PC-3 (cell line): ENCODE measurements at regions not wholly inside any gene's neighbourhood (a gene's known extent, or its start where the extent isn't known, plus 50 kb on each side); places are given as distances from the start of the nearest gene placed in this dataset.

Experiments
- ATAC-seq: fragments of 200-7000 bp; cut with Tn5 transposase; 2 replicates; pipeline ENCODE4 v1.9.1; 2020; ENCODE audit warnings: mild to moderate bottlenecking, moderate library complexity
- BruUV-seq: library from RNA; stranded (reverse); fragments of 400-500 nt; replicated peaks from 2 replicates; lab custom pipeline; 2021; lab: Mats Ljungman, UMichigan
- CTCF ChIA-PET: fragments of 300-600 bp; sonication (Branson Sonifier 250); formaldehyde crosslinking; loops from one replicate; lab custom pipeline; 2022; ENCODE audit warnings: antibody characterized with exemption; lab: Charles Lee
- POLR2A ChIA-PET: fragments of 300-600 bp; sonication (Branson Sonifier 250); formaldehyde crosslinking; loops from one replicate; lab custom pipeline; 2022; ENCODE audit warnings: antibody characterized with exemption; ENCODE audit not compliant: unreplicated experiment; lab: Charles Lee
- DNase-seq: peaks from one replicate; pipeline ENCODE4 v3.0.0-alpha.2; 2015
- H2AFZ ChIP-seq: fragments of 300-600 bp; sonication (generic); 2 replicates; pipeline ENCODE4 v1.6.0; 2016; ENCODE audit warnings: antibody characterized with exemption, low read length
- H3F3A ChIP-seq: fragments of 300-600 bp; sonication (generic); one replicate; pipeline ENCODE4 v1.6.0; 2017; ENCODE audit warnings: antibody characterized with exemption, low read length, control low read depth, mild to moderate bottlenecking; ENCODE audit not compliant: unreplicated experiment
- H3K27ac ChIP-seq: fragments of 300-600 bp; sonication (generic); 2 replicates; pipeline ENCODE4 v1.5.1; 2016; ENCODE audit warnings: mild to moderate bottlenecking, low read length
- H3K27me3 ChIP-seq: fragments of 300-600 bp; sonication (generic); 2 replicates; pipeline ENCODE4 v1.6.1; 2016; ENCODE audit warnings: low read length, mixed read lengths
- H3K36me3 ChIP-seq: fragments of 300-600 bp; sonication (generic); 2 replicates; pipeline ENCODE4 v1.6.1; 2016; ENCODE audit warnings: low read depth, mixed run types, low read length, mixed read lengths
- H3K4me1 ChIP-seq: fragments of 300-600 bp; sonication (generic); 2 replicates; pipeline ENCODE4 v1.5.1; 2016; ENCODE audit warnings: low read length; ENCODE audit not compliant: insufficient read depth
- H3K4me2 ChIP-seq: fragments of 300-600 bp; sonication (generic); 2 replicates; pipeline ENCODE4 v1.6.0; 2016; ENCODE audit warnings: low read length
- H3K4me3 ChIP-seq: fragments of 300-600 bp; sonication (generic); 2 replicates; pipeline ENCODE4 v1.5.1; 2016; ENCODE audit warnings: mild to moderate bottlenecking, low read length, mixed read lengths
- H3K79me2 ChIP-seq: fragments of 300-600 bp; sonication (generic); 2 replicates; pipeline ENCODE4 v1.6.1; 2017; ENCODE audit warnings: low read length, mixed read lengths
- H3K9ac ChIP-seq: fragments of 300-600 bp; sonication (generic); 2 replicates; pipeline ENCODE4 v1.6.0; 2016; ENCODE audit warnings: mild to moderate bottlenecking, low read length
- H3K9me2 ChIP-seq: fragments of 300-600 bp; sonication (generic); replicated peaks from 2 replicates; pipeline ENCODE4 v1.6.1; 2016; ENCODE audit warnings: mixed run types, low read length, mixed read lengths
- H3K9me3 ChIP-seq: fragments of 300-600 bp; sonication (generic); 2 replicates; pipeline ENCODE4 v1.6.1; 2016; ENCODE audit warnings: low read length, mixed read lengths
- H4K20me1 ChIP-seq: fragments of 300-600 bp; sonication (generic); 2 replicates; pipeline ENCODE4 v1.6.1; 2016; ENCODE audit warnings: low read length, mixed read lengths
- EZH2 ChIP-seq: fragments of 300-600 bp; sonication (generic); IDR thresholded peaks from one replicate; pipeline ENCODE4 v1.6.1; 2017; ENCODE audit warnings: antibody characterized with exemption, mild to moderate bottlenecking, low read length; ENCODE audit not compliant: unreplicated experiment
- EZH2phosphoT487 ChIP-seq: fragments of 300-600 bp; sonication (generic); IDR thresholded peaks from 2 replicates; pipeline ENCODE4 v1.6.1; 2018; ENCODE audit warnings: mild to moderate bottlenecking, antibody characterized with exemption, low read length, borderline replicate concordance
- intact Hi-C: fragments of 100-400 bp; cut with micrococcal nuclease; formaldehyde crosslinking; loops from 2 replicates; pipeline ENCODE4 v1.9.0; 2023
- TF ChIP-seq, protein P1 (sequence below): fragments of 300-600 bp; sonication (generic); conservative IDR thresholded peaks from 2 replicates; pipeline ENCODE4 v1.5.1; 2017; ENCODE audit warnings: antibody characterized with exemption, low read depth, mild to moderate bottlenecking, low read length

DNA sequence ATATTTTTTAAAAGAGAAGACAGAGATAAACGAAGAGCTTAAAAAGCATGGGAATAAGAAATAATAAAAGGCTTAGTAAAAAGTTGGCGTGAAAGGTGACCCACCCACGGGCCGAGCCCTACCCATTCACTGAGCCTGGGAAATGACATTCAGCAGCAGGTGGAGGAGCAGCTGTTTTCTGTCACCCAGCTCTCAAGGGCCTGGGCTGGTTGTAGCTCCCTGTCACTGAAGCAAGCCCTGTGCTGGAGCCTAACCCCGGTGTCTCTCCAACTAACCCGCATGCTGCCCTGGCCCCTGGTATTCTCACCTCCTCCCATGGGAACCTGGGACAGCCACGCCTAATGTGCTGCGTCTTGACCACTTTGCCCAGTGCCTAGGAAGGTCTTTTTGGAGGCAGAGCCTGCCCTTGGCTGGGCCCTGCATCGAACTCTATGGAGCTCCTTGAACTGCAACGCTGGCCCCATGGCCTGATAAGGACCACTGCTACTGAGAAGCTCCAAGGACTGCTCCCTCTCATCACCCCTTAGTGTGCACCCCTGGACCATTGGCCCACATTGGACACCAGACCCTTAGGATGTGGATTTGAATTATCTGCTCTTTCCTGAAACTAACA is 68.8 kb upstream of the IYD start:
- Histone ChIP-seq H3K4me2 (no peak overlapping the region), H3K27me3 (no peaks in the 10 kb centered on the region), H3K4me3 (no peak overlapping the region), H3K9ac (no peak overlapping the region), H3K36me3 (no peaks in the 10 kb centered on the region), H3K9me3 (no peaks in the 10 kb centered on the region), H3K79me2 (no peaks in the 10 kb centered on the region), H3K4me1 (peaks cover 11% of the 10 kb centered on the region), H4K20me1 (no peaks in the 10 kb centered on the region), H3K9me2 (no peaks in the 10 kb centered on the region), H3F3A (no peaks in the 10 kb centered on the region), H2AFZ (no peak overlapping the region), H3K27ac (no peak overlapping the region)
- POLR2A ChIA-PET: no interaction called here
- intact Hi-C loops: no loop called here
- no peak for ATAC-seq
- BruUV-seq: no TSS peak
- no peak for DNase-seq
- CTCF ChIA-PET: no interaction called here
- TF ChIP-seq EZH2phosphoT487 (no peak), EZH2 (no peak)
- TF ChIP-seq, protein P1, sequence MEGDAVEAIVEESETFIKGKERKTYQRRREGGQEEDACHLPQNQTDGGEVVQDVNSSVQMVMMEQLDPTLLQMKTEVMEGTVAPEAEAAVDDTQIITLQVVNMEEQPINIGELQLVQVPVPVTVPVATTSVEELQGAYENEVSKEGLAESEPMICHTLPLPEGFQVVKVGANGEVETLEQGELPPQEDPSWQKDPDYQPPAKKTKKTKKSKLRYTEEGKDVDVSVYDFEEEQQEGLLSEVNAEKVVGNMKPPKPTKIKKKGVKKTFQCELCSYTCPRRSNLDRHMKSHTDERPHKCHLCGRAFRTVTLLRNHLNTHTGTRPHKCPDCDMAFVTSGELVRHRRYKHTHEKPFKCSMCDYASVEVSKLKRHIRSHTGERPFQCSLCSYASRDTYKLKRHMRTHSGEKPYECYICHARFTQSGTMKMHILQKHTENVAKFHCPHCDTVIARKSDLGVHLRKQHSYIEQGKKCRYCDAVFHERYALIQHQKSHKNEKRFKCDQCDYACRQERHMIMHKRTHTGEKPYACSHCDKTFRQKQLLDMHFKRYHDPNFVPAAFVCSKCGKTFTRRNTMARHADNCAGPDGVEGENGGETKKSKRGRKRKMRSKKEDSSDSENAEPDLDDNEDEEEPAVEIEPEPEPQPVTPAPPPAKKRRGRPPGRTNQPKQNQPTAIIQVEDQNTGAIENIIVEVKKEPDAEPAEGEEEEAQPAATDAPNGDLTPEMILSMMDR: no peak

DNA sequence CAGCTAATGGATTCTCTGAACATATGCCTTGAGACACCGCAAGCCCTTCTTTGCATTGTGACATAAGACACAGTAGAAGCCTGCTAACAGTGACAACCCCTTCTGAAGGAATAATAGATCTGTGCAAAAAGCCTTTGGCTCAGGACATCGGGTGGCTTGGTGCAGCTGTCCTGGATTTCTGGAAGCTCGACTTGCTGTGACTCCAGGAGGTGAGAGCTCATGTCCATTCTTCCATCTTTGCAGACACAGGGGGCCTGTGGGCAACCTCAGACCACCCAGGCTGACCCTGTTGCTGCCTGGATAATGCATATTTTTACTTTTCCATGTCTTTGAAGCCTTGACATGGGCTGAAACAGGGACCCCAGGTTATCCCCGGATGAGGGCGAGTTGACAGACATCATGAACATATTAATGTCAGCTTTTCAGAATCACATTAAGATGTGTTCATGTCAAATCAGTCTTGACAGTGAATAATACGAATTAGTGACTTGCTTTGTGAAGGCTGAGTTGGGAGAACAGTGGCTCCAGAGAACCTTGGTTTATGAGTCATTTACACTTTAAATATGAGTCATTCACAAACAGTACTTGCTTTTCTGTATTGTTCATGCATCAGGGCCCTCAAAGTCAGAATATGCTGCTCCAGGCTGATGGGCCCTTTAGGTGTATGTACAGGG is 66.8 kb upstream of the IYD start:
- intact Hi-C loops: no loop called here
- Histone ChIP-seq H3K4me3 (no peak overlapping the region), H3K4me2 (peak overlapping the region; percentile 39; the same call in 1 of the 2 replicates), H3F3A (no peaks in the 10 kb centered on the region), H3K27me3 (no peaks in the 10 kb centered on the region), H3K4me1 (peaks cover 11% of the 10 kb centered on the region), H3K27ac (no peak overlapping the region), H3K79me2 (no peaks in the 10 kb centered on the region), H3K9ac (no peak overlapping the region), H3K9me3 (no peaks in the 10 kb centered on the region), H3K36me3 (no peaks in the 10 kb centered on the region), H4K20me1 (no peaks in the 10 kb centered on the region), H2AFZ (no peak overlapping the region), H3K9me2 (no peaks in the 10 kb centered on the region)
- ATAC-seq (peak; percentile 67), DNase-seq (peak; percentile 69)
- TF ChIP-seq EZH2 (no peak), EZH2phosphoT487 (no peak)
- TF ChIP-seq, protein P1: no peak
- ChIA-PET POLR2A (no interaction called here), CTCF (no interaction called here)
- BruUV-seq: no TSS peak

DNA sequence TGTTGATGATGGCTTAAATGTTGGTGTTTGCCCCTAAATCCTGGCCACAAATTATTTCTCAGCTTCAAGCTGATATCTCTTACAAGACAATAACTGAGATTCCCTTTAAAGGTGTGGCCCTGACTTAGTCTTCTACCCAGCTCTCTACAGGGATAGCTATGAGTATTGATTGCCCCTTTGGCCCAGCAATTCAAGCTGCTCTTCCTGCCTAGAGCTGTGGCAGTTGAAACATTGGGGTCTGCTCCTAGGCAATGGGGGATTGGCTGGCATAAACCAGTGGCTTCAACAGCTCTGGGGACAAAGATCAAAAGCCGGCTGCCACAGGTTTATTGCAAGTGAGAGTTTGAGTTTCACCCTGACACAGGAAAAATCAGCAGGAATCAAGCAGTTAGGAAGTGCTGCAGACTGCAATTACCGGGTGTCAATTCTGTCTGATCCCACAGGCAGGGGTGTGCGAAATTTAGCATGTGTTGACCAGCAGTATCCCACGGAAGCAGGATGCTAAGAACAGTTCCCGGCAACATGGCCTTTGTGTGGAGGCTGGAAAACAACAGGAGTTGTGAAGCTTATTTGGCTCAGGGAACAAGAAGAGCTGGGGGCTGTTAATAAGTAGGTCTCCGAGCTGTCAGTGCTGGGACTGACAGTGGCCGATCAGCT is 66.2 kb upstream of the IYD start:
- POLR2A ChIA-PET: no interaction called here
- H2AFZ ChIP-seq: no peak overlapping the region

More for the DNA sequence above, 66.2 kb upstream of the IYD start:
- DNase-seq (no peak), ATAC-seq (no peak)
- intact Hi-C loops: no loop called here
- Histone ChIP-seq H3K36me3 (no peaks in the 10 kb centered on the region), H3K9me3 (no peaks in the 10 kb centered on the region), H3K4me2 (no peak overlapping the region), H3F3A (no peaks in the 10 kb centered on the region), H3K9me2 (no peaks in the 10 kb centered on the region), H3K27me3 (no peaks in the 10 kb centered on the region), H3K4me1 (peaks cover 11% of the 10 kb centered on the region), H4K20me1 (no peaks in the 10 kb centered on the region), H3K27ac (no peak overlapping the region), H3K79me2 (no peaks in the 10 kb centered on the region), H3K9ac (no peak overlapping the region), H3K4me3 (no peak overlapping the region)
- TF ChIP-seq EZH2: no peak
- no peak for TF ChIP-seq EZH2phosphoT487
- TF ChIP-seq, protein P1: no peak
- CTCF ChIA-PET: no interaction called here
- no TSS peak for BruUV-seq
